ENCODE measurements at regions not wholly inside any gene's neighbourhood (a gene's known extent, or its start where the extent isn't known, plus 50 kb on each side); places are given as distances from the start of the nearest gene placed in this dataset.

- TF ChIP-seq CTCF (conservative IDR thresholded peaks at IDR 0.05; ENCODE audit: low read length) (no peak), EZH2phosphoT487 (IDR thresholded peaks at IDR 0.05; ENCODE audit: borderline replicate concordance) (no peak)
Observed at GRCh38 chr22:49392247-49392646, 435.4 kb downstream of the BRD1 start.
